ENCODE measurements at regions not wholly inside any gene's neighbourhood (a gene's known extent, or its start where the extent isn't known, plus 50 kb on each side); places are given as distances from the start of the nearest gene placed in this dataset.

- POLR2A ChIA-PET = no interaction called here
Measured at GRCh38 chr6:80463197-80463596, 356.7 kb downstream of the BCKDHB start.

GRCh38 chr6:80460257-80460865 lies 353.9 kb downstream of the BCKDHB start:
- ATAC-seq = no peak
- no peak overlapping the region for H3K27ac ChIP-seq (ENCODE audit: low read depth, low read length)
- no peak overlapping the region for H2AFZ ChIP-seq (ENCODE audit: low read depth, low read length, poor library complexity, severe bottlenecking)
- ChIA-PET RAD21 (ENCODE audit: low non-redundant PET in 1 of 2, low total read pairs in 2 of 2, uncharacterized antibody in 2 of 2, unreplicated experiment in 2 of 2) (no interaction called here), POLR2A (no interaction called here), CTCF (no interaction called here)
- no TSS peak for BruUV-seq (replicated peaks)
- no peak overlapping the region for H3K9ac ChIP-seq (ENCODE audit: low read length)
- peaks cover 0 to 14% of the 10 kb centered on the region in 2 experiments; a peak in 2 of 4 replicates for H3K4me1 ChIP-seq (ENCODE audit: control insufficient read depth in 1 of 2, insufficient read depth in 2 of 2, low read length in 2 of 2)
- H3K9me3 ChIP-seq (ENCODE audit: control insufficient read depth in 1 of 2, insufficient read depth in 1 of 2, low read depth in 1 of 2, low read length in 2 of 2) = no peaks in the 10 kb centered on the region
- no peaks in the 10 kb centered on the region for H3K36me3 ChIP-seq (ENCODE audit: control insufficient read depth in 1 of 2, insufficient read depth in 2 of 2, low read length in 2 of 2)
- H3K27me3 ChIP-seq (ENCODE audit: insufficient read depth, low read length) = no peaks in the 10 kb centered on the region
- no peaks in the 10 kb centered on the region for H3K79me2 ChIP-seq (ENCODE audit: insufficient read depth, low read length)
- intact Hi-C loops (cut with micrococcal nuclease) = no loop called here
- no peak overlapping the region for H3K4me2 ChIP-seq (ENCODE audit: low read length)
- no peaks in the 10 kb centered on the region for H4K20me1 ChIP-seq (ENCODE audit: insufficient read depth)
- no peak overlapping the region for H3K4me3 ChIP-seq (replicated peaks in 1 of 2; ENCODE audit: low read depth in 1 of 2, low read length in 2 of 2)
- H3K9me2 ChIP-seq (ENCODE audit: insufficient read depth) = no peaks in the 10 kb centered on the region
- DNase-seq (ENCODE audit: low read depth, low spot score) = no peak
- no peak for TF ChIP-seq POLR2AphosphoS5 (IDR thresholded peaks at IDR 0.05; ENCODE audit: low read depth, low read length)
- TF ChIP-seq, protein P1, sequence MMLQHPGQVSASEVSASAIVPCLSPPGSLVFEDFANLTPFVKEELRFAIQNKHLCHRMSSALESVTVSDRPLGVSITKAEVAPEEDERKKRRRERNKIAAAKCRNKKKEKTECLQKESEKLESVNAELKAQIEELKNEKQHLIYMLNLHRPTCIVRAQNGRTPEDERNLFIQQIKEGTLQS (IDR thresholded peaks at IDR 0.05) = no peak
- TF ChIP-seq EZH2 (IDR thresholded peaks at IDR 0.05) = no peak
- TF ChIP-seq RAD21 (IDR thresholded peaks at IDR 0.05; ENCODE audit: low read depth) = no peak
- TF ChIP-seq ZFX (IDR thresholded peaks at IDR 0.05) = no peak
- TF ChIP-seq CBX3 (IDR thresholded peaks at IDR 0.05; ENCODE audit: low read depth) = no peak
- TF ChIP-seq, protein P2, sequence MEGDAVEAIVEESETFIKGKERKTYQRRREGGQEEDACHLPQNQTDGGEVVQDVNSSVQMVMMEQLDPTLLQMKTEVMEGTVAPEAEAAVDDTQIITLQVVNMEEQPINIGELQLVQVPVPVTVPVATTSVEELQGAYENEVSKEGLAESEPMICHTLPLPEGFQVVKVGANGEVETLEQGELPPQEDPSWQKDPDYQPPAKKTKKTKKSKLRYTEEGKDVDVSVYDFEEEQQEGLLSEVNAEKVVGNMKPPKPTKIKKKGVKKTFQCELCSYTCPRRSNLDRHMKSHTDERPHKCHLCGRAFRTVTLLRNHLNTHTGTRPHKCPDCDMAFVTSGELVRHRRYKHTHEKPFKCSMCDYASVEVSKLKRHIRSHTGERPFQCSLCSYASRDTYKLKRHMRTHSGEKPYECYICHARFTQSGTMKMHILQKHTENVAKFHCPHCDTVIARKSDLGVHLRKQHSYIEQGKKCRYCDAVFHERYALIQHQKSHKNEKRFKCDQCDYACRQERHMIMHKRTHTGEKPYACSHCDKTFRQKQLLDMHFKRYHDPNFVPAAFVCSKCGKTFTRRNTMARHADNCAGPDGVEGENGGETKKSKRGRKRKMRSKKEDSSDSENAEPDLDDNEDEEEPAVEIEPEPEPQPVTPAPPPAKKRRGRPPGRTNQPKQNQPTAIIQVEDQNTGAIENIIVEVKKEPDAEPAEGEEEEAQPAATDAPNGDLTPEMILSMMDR (IDR thresholded peaks at IDR 0.05 in 2 of 3, conservative IDR thresholded peaks at IDR 0.05 in 1 of 3; ENCODE audit: borderline replicate concordance in 1 of 3, insufficient read depth in 1 of 3, low read depth in 2 of 3, low read length in 2 of 3) = no peak
- TF ChIP-seq ZBTB33 (IDR thresholded peaks at IDR 0.05; ENCODE audit: extremely low read depth, insufficient replicate concordance, low read length) = no peak
- TF ChIP-seq, protein P3, sequence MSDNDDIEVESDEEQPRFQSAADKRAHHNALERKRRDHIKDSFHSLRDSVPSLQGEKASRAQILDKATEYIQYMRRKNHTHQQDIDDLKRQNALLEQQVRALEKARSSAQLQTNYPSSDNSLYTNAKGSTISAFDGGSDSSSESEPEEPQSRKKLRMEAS (IDR thresholded peaks at IDR 0.05) = no peak
- no peak for TF ChIP-seq FOSL1 (IDR thresholded peaks at IDR 0.05; ENCODE audit: low read depth)
- TF ChIP-seq SP1 (IDR thresholded peaks at IDR 0.05; ENCODE audit: low read depth) = no peak

More at GRCh38 chr6:80463197-80463596, 356.7 kb downstream of the BCKDHB start:
- no peak overlapping the region for H3K4me2 ChIP-seq (ENCODE audit: low read length)
- no peaks in the 10 kb centered on the region for H3K36me3 ChIP-seq (ENCODE audit: control insufficient read depth in 1 of 2, insufficient read depth in 2 of 2, low read length in 2 of 2)
- CTCF ChIA-PET = no interaction called here
- no peak for TF ChIP-seq SRF (IDR thresholded peaks at IDR 0.05; ENCODE audit: low read depth)
- no peak for TF ChIP-seq POLR2AphosphoS5 (IDR thresholded peaks at IDR 0.05; ENCODE audit: low read depth, low read length)
- TF ChIP-seq, protein P3 (IDR thresholded peaks at IDR 0.05) = no peak
- no peak for TF ChIP-seq EZH2phosphoT487 (IDR thresholded peaks at IDR 0.05; ENCODE audit: borderline replicate concordance)
- TF ChIP-seq FOSL1 (IDR thresholded peaks at IDR 0.05; ENCODE audit: low read depth) = no peak
- no peak for TF ChIP-seq ZFX (IDR thresholded peaks at IDR 0.05)
- TF ChIP-seq JUND (IDR thresholded peaks at IDR 0.05) = no peak
- no peak for TF ChIP-seq CBX3 (IDR thresholded peaks at IDR 0.05; ENCODE audit: low read depth)
- TF ChIP-seq EGR1 (IDR thresholded peaks at IDR 0.05; ENCODE audit: low read depth) = no peak
- no peak for TF ChIP-seq ELF1 (IDR thresholded peaks at IDR 0.05; ENCODE audit: borderline replicate concordance, low read depth)
- TF ChIP-seq RAD21 (IDR thresholded peaks at IDR 0.05; ENCODE audit: low read depth) = no peak
- no peak for TF ChIP-seq POLR2A (IDR thresholded peaks at IDR 0.05; ENCODE audit: borderline replicate concordance, extremely low read depth, insufficient read depth, insufficient read length)
- TF ChIP-seq EZH2 (IDR thresholded peaks at IDR 0.05) = no peak
- H3K27me3 ChIP-seq (ENCODE audit: insufficient read depth, low read length) = no peaks in the 10 kb centered on the region
- H3K9ac ChIP-seq (ENCODE audit: low read length) = no peak overlapping the region
- no peaks in the 10 kb centered on the region for H4K20me1 ChIP-seq (ENCODE audit: insufficient read depth)
- H3K9me2 ChIP-seq (ENCODE audit: insufficient read depth) = no peaks in the 10 kb centered on the region
- RAD21 ChIA-PET (ENCODE audit: low non-redundant PET in 1 of 2, low total read pairs in 2 of 2, uncharacterized antibody in 2 of 2, unreplicated experiment in 2 of 2) = no interaction called here
- H3K27ac ChIP-seq (ENCODE audit: low read depth, low read length) = no peak overlapping the region
- H3K4me1 ChIP-seq (ENCODE audit: control insufficient read depth in 1 of 2, insufficient read depth in 2 of 2, low read length in 2 of 2) = 0 out of 4 replicates have a peak, but pooled peaks cover 0 to under 1% of the 10 kb centered on the region in 2 experiments
- no peak for ATAC-seq
- H3K4me3 ChIP-seq (replicated peaks in 1 of 2; ENCODE audit: low read depth in 1 of 2, low read length in 2 of 2) = no peak overlapping the region
- H3K79me2 ChIP-seq (ENCODE audit: insufficient read depth, low read length) = no peaks in the 10 kb centered on the region
- BruUV-seq (replicated peaks) = no TSS peak
- intact Hi-C loops (cut with micrococcal nuclease) = no loop called here
- no peak overlapping the region for H2AFZ ChIP-seq (ENCODE audit: low read depth, low read length, poor library complexity, severe bottlenecking)
- no peak for DNase-seq (ENCODE audit: low read depth, low spot score)
- no peaks in the 10 kb centered on the region for H3K9me3 ChIP-seq (ENCODE audit: control insufficient read depth in 1 of 2, insufficient read depth in 1 of 2, low read depth in 1 of 2, low read length in 2 of 2)
